PC-3 (cell line): ENCODE measurements at regions not wholly inside any gene's neighbourhood (a gene's known extent, or its start where the extent isn't known, plus 50 kb on each side); places are given as distances from the start of the nearest gene placed in this dataset.

ENCODE experiments used
- CTCF ChIP-seq: fragments of 300-600 bp; sonication (generic); conservative IDR thresholded peaks from 2 replicates; pipeline ENCODE4 v1.5.1; 2017; ENCODE audit warnings: antibody characterized with exemption, low read depth, mild to moderate bottlenecking, low read length
- EZH2 ChIP-seq: fragments of 300-600 bp; sonication (generic); IDR thresholded peaks from one replicate; pipeline ENCODE4 v1.6.1; 2017; ENCODE audit warnings: antibody characterized with exemption, mild to moderate bottlenecking, low read length; ENCODE audit not compliant: unreplicated experiment

GRCh38 chr4:177528620-177529019 is 86.4 kb upstream of the AGA start:
- TF ChIP-seq CTCF (no peak), EZH2 (no peak)
